ENCODE measurements at regions not wholly inside any gene's neighbourhood (a gene's known extent, or its start where the extent isn't known, plus 50 kb on each side); places are given as distances from the start of the nearest gene placed in this dataset.
"Not testable (repeated sequence)": the region's sequence is repeated elsewhere in the genome, so short reads cannot be mapped to it uniquely, and the experiment has no call there.

- FAIRE-seq = no peak
- Histone ChIP-seq H3K27me3 (ENCODE audit: control insufficient read depth, insufficient read depth, low read length) (no peaks in the 10 kb centered on the region), H3K36me3 (ENCODE audit: control insufficient read depth, insufficient read depth, low read length) (no peaks in the 10 kb centered on the region), H3K4me3 (ENCODE audit: low read depth, low read length) (no peak overlapping the region)
- TF ChIP-seq, protein P1, sequence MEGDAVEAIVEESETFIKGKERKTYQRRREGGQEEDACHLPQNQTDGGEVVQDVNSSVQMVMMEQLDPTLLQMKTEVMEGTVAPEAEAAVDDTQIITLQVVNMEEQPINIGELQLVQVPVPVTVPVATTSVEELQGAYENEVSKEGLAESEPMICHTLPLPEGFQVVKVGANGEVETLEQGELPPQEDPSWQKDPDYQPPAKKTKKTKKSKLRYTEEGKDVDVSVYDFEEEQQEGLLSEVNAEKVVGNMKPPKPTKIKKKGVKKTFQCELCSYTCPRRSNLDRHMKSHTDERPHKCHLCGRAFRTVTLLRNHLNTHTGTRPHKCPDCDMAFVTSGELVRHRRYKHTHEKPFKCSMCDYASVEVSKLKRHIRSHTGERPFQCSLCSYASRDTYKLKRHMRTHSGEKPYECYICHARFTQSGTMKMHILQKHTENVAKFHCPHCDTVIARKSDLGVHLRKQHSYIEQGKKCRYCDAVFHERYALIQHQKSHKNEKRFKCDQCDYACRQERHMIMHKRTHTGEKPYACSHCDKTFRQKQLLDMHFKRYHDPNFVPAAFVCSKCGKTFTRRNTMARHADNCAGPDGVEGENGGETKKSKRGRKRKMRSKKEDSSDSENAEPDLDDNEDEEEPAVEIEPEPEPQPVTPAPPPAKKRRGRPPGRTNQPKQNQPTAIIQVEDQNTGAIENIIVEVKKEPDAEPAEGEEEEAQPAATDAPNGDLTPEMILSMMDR (IDR thresholded peaks at IDR 0.05; ENCODE audit: insufficient read depth, low read length, severe bottlenecking) = no peak
- no peak for DNase-seq (ENCODE audit: low read depth)
Observed at GRCh38 chr2:134056173-134056572, 197.7 kb upstream of the MGAT5 start.

DNA sequence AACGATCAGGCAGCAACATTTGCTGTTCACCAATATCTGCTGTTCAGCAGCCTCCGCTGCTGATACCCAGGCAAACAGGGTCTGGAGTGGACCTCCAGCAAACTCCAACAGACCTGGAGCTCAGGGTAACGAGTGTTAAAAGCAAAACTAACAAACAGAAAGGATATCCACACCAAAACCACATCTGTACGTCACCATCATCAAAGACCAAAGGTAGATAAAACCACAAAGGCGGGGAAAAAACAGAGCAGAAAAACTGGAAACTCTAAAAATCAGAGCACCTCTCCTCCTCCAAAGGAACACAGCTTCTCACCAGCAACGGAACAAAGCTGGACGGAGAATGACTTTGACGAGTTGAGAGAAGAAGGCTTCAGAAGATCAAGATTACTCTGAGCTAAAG lies 192.8 kb upstream of the MGAT5 start:
- not testable (repeated sequence) for H3K36me3 ChIP-seq (ENCODE audit: control insufficient read depth, insufficient read depth, low read length); DNase-seq (ENCODE audit: low read depth); H3K27me3 ChIP-seq (ENCODE audit: control insufficient read depth, insufficient read depth, low read length); FAIRE-seq; H3K4me3 ChIP-seq (ENCODE audit: low read depth, low read length)

- not testable (repeated sequence) for H3K36me3 ChIP-seq (ENCODE audit: control insufficient read depth, insufficient read depth, low read length); H3K4me3 ChIP-seq (ENCODE audit: low read depth, low read length); FAIRE-seq; H3K27me3 ChIP-seq (ENCODE audit: control insufficient read depth, insufficient read depth, low read length); DNase-seq (ENCODE audit: low read depth)
Observed at GRCh38 chr2:134062235-134062634, 191.6 kb upstream of the MGAT5 start.

GRCh38 chr2:134063916-134064315 lies 190.0 kb upstream of the MGAT5 start:
- not testable (repeated sequence) for H3K27me3 ChIP-seq (ENCODE audit: control insufficient read depth, insufficient read depth, low read length); H3K4me3 ChIP-seq (ENCODE audit: low read depth, low read length); H3K36me3 ChIP-seq (ENCODE audit: control insufficient read depth, insufficient read depth, low read length); FAIRE-seq; DNase-seq (ENCODE audit: low read depth)

DNA sequence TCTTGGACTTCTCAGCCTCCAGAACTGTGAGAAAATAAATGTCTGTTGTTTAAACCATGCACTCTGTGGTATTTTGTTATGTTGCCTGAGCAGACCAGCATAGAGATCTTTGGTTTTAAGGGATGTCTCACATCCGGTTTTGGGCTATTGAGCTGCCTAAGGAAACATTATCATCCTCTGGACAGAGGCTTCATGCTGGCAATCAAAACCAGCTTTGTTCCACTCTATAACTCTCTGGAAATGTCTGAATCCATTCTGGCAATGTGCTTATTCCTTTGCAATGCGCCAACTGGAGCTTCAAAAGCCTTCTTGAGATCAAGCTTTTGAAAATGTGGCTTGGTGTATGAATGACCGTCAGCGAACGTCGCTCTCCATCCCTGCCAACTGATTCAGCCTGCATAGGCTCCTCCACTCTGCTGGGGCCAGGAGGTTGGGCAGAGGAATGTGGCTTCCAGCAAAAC lies 183.6 kb upstream of the MGAT5 start:
- FAIRE-seq (no peak), DNase-seq (ENCODE audit: low read depth) (no peak)
- no peaks in the 10 kb centered on the region for H3K27me3 ChIP-seq (ENCODE audit: control insufficient read depth, insufficient read depth, low read length)
- TF ChIP-seq, protein P1 (IDR thresholded peaks at IDR 0.05; ENCODE audit: insufficient read depth, low read length, severe bottlenecking) = no peak
- no peaks in the 10 kb centered on the region for H3K36me3 ChIP-seq (ENCODE audit: control insufficient read depth, insufficient read depth, low read length)
- no peak overlapping the region for H3K4me3 ChIP-seq (ENCODE audit: low read depth, low read length)

DNA sequence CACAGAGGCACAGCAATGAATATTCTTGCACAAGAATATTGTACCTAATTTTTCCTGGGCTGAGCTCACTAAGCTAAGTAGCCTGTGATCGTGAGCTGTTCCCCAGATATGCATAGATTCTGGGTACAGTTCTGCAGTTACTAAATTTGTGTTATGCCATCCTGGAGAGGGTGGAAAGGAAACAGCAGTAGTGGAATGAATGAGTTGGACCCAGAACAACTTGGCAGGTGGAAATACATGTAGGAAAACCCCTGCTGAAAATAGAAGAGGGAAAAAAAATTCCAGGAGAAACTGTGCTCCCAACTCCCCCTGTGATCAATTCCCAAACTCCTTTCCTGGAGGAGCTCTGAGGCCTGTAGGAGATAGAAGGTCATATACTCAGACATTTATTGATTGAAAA lies 181.5 kb upstream of the MGAT5 start:
- DNase-seq (ENCODE audit: low read depth) (no peak), FAIRE-seq (no peak)
- Histone ChIP-seq H3K27me3 (ENCODE audit: control insufficient read depth, insufficient read depth, low read length) (no peaks in the 10 kb centered on the region), H3K4me3 (ENCODE audit: low read depth, low read length) (no peak overlapping the region), H3K36me3 (ENCODE audit: control insufficient read depth, insufficient read depth, low read length) (no peaks in the 10 kb centered on the region)
- TF ChIP-seq, protein P1 (IDR thresholded peaks at IDR 0.05; ENCODE audit: insufficient read depth, low read length, severe bottlenecking) = no peak

DNA sequence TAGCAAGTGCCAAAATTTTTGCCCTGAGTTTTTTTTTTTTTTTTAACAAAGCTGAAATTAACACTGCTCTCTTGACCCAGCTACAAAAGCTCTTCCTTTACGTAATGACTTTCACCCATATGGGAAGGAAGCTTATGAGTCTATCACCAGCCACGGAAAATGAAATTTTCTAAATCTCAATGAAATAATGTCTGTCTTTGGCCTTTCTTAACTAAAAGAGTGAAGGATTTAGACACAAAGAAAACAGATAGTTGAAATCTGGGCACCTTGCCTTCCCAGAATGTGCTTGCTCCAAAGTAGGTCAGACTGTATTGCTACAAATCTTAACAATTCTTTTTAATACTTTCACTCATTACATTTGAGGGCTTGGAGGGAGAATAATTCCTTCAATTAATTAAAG lies 180.8 kb upstream of the MGAT5 start:
- Histone ChIP-seq H3K27me3 (ENCODE audit: control insufficient read depth, insufficient read depth, low read length) (no peaks in the 10 kb centered on the region), H3K4me3 (ENCODE audit: low read depth, low read length) (no peak overlapping the region), H3K36me3 (ENCODE audit: control insufficient read depth, insufficient read depth, low read length) (no peaks in the 10 kb centered on the region)
- FAIRE-seq = no peak
- TF ChIP-seq, protein P1 (IDR thresholded peaks at IDR 0.05; ENCODE audit: insufficient read depth, low read length, severe bottlenecking) = no peak
- no peak for DNase-seq (ENCODE audit: low read depth)

All from bronchial epithelial cell (primary cell).